Prostate gland (tissue), 2 donors: ENCODE measurements at regions not wholly inside any gene's neighbourhood (a gene's known extent, or its start where the extent isn't known, plus 50 kb on each side); places are given as distances from the start of the nearest gene placed in this dataset.

Experiments used
- DNase-seq: peaks from one replicate; pipeline ENCODE4 v3.0.0-alpha.2; 2019; ENCODE audit warnings: low spot score
- H3K27ac ChIP-seq, 2 donors: fragments of 200-600 bp; sonication (generic); 2 replicates each; pipeline ENCODE4 v1.5.1; 2017 to 2019
- H3K27me3 ChIP-seq: fragments of 200-600 bp; sonication (generic); replicated peaks from 2 replicates; pipeline ENCODE4 v1.5.1; 2019; ENCODE audit not compliant: insufficient read depth
- H3K36me3 ChIP-seq, 2 donors: fragments of 200-600 bp; sonication (generic); 1 replicate in 1 of 2; 2 replicates in 1 of 2; pipeline versions ENCODE4 v1.5.1 to v1.8.1; 2017 to 2019
- H3K4me1 ChIP-seq: fragments of 200-600 bp; sonication (generic); replicated peaks from 2 replicates; pipeline ENCODE4 v1.5.1; 2019
- H3K4me3 ChIP-seq, 2 donors: fragments of 200-600 bp; sonication (generic); 2 replicates each; pipeline ENCODE4 v1.5.1; 2017 to 2019
- H3K9me3 ChIP-seq: fragments of 200-600 bp; sonication (generic); 2 replicates; pipeline ENCODE4 v1.5.1; 2017
- CTCF ChIP-seq, 4 experiments: fragments of 200-600 bp in 2 of 4; fragments of 450-650 bp in 2 of 4; sonication (generic) in 2 of 4; IDR thresholded peaks; 1 replicate in 3 of 4; 2 replicates in 1 of 4; pipeline ENCODE4 v1.5.1; 2016 to 2019; ENCODE audit warnings: antibody characterized with exemption in 4 of 4, mild to moderate bottlenecking in 2 of 4, moderate library complexity in 2 of 4
- POLR2A ChIP-seq: fragments of 450-650 bp; IDR thresholded peaks from one replicate; pipeline ENCODE4 v1.6.1; 2016; ENCODE audit warnings: antibody characterized with exemption, mild to moderate bottlenecking
- POLR2AphosphoS5 ChIP-seq: sonication (generic); formaldehyde crosslinking; IDR thresholded peaks from one replicate; pipeline ENCODE4 v1.6.1; 2017; ENCODE audit warnings: antibody characterized with exemption
- WGBS: methylation state at CpG from one replicate; pipeline ENCODE4 v1.1.5; 2018; 5-methylcytosine and 5-hydroxymethylcytosine counted together
- intact Hi-C: fragments of 100-400 bp; cut with DNase I; formaldehyde crosslinking; loops from one replicate; pipeline ENCODE4 v1.14.2; 2022

GRCh38 chr1:73749996-73750395, 448.0 kb downstream of the LRRIQ3 start:
- TF ChIP-seq CTCF (IDR thresholded peaks at IDR 0.05) (no peak), POLR2A (no peak), POLR2AphosphoS5 (no peak)
- DNase-seq, result no peak
- H3K9me3 ChIP-seq, result peaks cover 6% of the 10 kb centered on the region

GRCh38 chr1:73744985-73745384, 453.0 kb downstream of the LRRIQ3 start:
- H3K27ac ChIP-seq, result no peak overlapping the region
- no peak for DNase-seq
- TF ChIP-seq POLR2A (no peak), CTCF (IDR thresholded peaks at IDR 0.05) (no peak), POLR2AphosphoS5 (no peak)
- H3K27me3 ChIP-seq, result no peaks in the 10 kb centered on the region
- intact Hi-C loops, result no loop called here
- peaks cover 6% of the 10 kb centered on the region for H3K9me3 ChIP-seq
- no peaks in the 10 kb centered on the region for H3K36me3 ChIP-seq
- no peaks in the 10 kb centered on the region for H3K4me1 ChIP-seq
- no peak overlapping the region for H3K4me3 ChIP-seq

More at GRCh38 chr1:73749996-73750395, 448.0 kb downstream of the LRRIQ3 start:
- Histone ChIP-seq H3K4me1 (no peaks in the 10 kb centered on the region), H3K4me3 (no peak overlapping the region), H3K27me3 (no peaks in the 10 kb centered on the region), H3K36me3 (no peaks in the 10 kb centered on the region), H3K27ac (no peak overlapping the region)
- intact Hi-C loops, result no loop called here

- intact Hi-C loops, result no loop called here
- H3K27ac ChIP-seq, result no peak overlapping the region
- no peaks in the 10 kb centered on the region for H3K4me1 ChIP-seq
- H3K4me3 ChIP-seq, result no peak overlapping the region
- H3K36me3 ChIP-seq, result no peaks in the 10 kb centered on the region
- no peaks in the 10 kb centered on the region for H3K27me3 ChIP-seq
- TF ChIP-seq POLR2A (no peak), CTCF (IDR thresholded peaks at IDR 0.05) (no peak), POLR2AphosphoS5 (no peak)
- 48% methylated on average over 2 of the region's 2 CpGs for WGBS
- no peak for DNase-seq
- no peaks in the 10 kb centered on the region for H3K9me3 ChIP-seq
Observed at GRCh38 chr1:73736125-73736524, 461.9 kb downstream of the LRRIQ3 start.

- Histone ChIP-seq H3K4me1 (no peaks in the 10 kb centered on the region), H3K27me3 (no peaks in the 10 kb centered on the region), H3K36me3 (no peaks in the 10 kb centered on the region), H3K4me3 (no peak overlapping the region), H3K9me3 (no peaks in the 10 kb centered on the region), H3K27ac (no peak overlapping the region)
- intact Hi-C loops, result no loop called here
- DNase-seq, result no peak
- TF ChIP-seq POLR2AphosphoS5, result peak; percentile 40
- no peak for TF ChIP-seq CTCF (IDR thresholded peaks at IDR 0.05)
Observed at GRCh38 chr1:73727036-73727435, 470.9 kb downstream of the LRRIQ3 start.

GRCh38 chr1:73722055-73722454, 475.9 kb downstream of the LRRIQ3 start:
- no peaks in the 10 kb centered on the region for H3K4me1 ChIP-seq
- DNase-seq, result no peak
- TF ChIP-seq POLR2AphosphoS5 (no peak), CTCF (IDR thresholded peaks at IDR 0.05) (no peak), POLR2A (no peak)
- intact Hi-C loops, result no loop called here
- H3K36me3 ChIP-seq, result no peaks in the 10 kb centered on the region
- H3K27me3 ChIP-seq, result no peaks in the 10 kb centered on the region
- H3K9me3 ChIP-seq, result no peaks in the 10 kb centered on the region
- H3K27ac ChIP-seq, result no peak overlapping the region
- 95% methylated on average over 1 of the region's 1 CpG for WGBS
- H3K4me3 ChIP-seq, result no peak overlapping the region
